Right renal pelvis (tissue), 4 donors: ENCODE measurements at regions not wholly inside any gene's neighbourhood (a gene's known extent, or its start where the extent isn't known, plus 50 kb on each side); places are given as distances from the start of the nearest gene placed in this dataset.
"Not testable (repeated sequence)": the region's sequence is repeated elsewhere in the genome, so short reads cannot be mapped to it uniquely, and the experiment has no call there.

Source experiments
- DNase-seq, 4 donors: peaks; one replicate each; pipeline ENCODE4 v3.0.0-alpha.2; 2013; ENCODE audit warnings: low read depth in 4 of 4, low spot score in 3 of 4, missing footprints in 1 of 4

DNA sequence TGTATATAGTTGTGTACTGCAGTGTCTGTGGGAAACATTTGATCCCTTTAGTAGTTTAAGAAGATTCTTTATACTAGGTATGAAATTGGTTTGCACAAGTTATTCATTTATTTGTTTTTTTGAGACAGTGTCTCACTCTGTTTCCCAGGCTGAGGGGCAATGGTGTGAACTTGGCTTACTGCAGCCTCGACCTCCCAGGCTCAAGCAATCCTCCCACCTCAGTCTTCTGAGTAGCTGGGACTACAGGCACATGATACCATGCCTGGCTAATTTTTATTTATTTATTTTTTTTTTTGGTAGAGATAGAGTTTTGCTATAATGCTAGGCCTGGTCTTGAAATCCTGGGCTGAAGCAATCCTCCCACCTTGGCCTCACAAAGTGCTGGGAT, 209.4 kb downstream of the RASSF9 start:
- DNase-seq, result no peak

DNA sequence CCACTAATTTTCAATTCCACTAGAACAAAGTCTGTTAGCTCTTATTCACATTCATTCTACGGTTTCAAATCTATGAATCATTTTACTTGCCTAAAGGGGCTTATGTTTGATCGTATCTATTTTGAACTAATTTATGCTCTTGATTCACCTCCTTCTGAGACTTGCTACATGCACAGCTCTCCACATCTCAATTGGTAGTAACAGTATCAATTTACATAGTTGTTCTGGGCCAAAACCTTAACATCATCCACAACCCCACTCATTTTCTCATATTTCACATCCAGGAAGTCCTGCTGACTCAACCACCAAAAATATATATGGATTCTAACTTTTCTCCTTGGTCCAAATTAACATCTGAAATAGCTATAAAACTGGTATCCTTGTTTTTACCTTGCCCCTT, 208.6 kb downstream of the RASSF9 start:
- no peak for DNase-seq

DNA sequence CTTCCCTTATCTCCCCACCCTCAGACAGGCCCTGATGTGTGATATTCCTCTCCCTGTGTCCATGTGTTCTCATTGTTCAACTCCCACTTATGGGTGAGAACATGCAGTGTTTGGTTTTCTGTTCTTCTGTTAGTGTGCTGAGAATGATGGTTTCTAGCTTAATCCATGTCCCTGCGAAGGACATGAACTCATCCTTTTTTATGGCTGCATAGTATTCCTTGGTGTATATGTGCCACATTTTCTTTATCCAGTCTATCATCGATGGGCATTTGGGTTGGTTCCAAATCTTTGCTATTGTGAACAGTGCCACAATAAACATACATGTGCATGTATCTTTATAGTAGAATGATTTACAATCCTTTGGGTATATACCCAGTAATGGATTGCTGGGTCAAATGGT, 207.6 kb downstream of the RASSF9 start:
- not testable (repeated sequence) for DNase-seq

DNA sequence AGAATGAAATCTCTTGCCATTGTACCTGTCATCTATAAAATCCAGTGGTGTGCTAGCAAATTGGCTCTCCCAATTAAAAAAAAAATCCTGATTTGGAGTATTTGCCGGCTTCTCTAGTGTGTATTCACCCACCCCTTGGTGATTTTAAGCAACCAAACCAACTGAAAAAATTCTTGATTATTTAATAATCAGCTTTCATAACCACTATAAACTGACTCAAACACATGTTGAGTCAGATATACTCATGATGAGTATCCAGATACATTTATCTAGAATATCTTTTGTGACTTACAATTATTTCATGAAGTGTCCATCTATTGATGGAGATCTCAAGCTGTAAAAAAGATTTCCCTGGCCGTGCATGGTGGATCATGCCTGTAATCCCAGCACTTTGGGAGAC, 205.4 kb downstream of the RASSF9 start:
- no peak for DNase-seq

DNA sequence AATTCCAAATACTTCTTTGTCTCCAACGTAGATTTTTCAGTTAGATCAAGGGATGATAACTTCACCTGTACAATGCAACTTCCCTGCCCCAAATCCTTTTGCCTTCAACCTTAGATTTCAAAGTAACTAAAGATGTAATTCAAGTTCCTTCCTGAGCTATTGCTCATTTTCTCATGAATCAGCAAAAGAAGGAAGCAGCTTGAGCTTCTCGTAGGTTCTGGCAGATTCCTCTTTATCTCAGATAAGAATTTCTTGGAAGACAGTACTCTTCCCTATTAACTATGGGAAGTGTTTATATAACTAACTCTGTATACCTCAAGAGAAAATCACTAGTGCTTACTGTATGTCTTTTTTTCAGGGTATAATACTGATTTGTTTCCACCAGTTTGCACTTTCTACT, 203.8 kb downstream of the RASSF9 start:
- no peak for DNase-seq

DNA sequence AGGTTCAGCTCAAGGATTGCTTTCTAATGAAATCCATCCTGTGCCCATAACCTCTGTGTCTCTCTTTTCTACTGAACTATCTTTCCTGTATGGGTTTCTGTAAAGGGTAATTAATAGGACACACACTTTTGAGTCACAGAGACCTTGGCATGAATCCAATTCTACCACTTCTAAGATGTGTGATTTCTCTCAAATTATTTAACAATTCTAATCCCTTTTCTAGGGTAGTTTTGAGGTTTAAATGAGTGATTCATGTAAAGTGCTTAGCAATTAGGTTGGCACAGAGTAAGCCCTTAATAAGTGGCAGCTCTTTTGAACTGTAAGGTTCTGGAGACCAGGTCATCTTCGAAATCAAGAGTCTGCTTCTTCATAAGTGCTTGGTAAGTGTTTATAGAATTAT, 202.7 kb downstream of the RASSF9 start:
- no peak for DNase-seq

DNA sequence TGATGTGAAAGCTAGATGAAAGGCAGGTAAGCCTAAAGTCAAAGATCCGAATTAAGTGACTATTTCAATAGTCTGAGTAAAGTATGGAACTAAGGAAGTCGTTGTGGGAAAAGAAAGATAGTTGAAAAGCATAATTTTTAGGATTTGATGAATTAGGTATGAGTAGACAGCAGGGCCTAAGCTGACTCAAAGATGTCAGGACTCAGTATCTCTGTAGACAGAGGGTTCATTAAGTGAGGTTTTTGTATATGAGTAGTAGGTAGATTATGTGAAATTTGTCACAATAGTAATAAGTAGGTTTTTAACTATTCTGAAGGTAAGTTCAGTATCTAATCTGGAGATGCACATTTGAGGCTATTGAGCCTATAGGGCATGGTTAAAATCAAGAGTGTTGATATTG, 196.4 kb downstream of the RASSF9 start:
- no peak for DNase-seq

DNA sequence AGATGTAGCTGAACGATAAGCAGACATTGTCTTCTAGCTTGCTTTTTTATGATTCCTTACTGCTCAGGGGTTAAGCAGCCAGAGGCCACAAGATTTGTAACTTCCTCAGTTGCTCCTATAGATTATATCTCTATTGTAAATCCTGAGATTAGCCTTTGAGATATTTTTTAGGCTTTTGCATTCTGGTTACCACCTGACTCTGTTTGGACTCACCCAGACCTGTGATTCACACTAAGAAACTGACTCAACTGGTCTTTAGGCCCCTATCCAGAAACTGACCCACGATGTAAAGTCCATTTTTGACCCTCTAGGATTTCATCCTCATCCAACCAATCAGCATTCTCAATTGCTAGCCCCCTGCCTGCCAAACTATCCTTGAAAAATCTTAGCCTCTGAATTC, 194.4 kb downstream of the RASSF9 start:
- no peak for DNase-seq

DNA sequence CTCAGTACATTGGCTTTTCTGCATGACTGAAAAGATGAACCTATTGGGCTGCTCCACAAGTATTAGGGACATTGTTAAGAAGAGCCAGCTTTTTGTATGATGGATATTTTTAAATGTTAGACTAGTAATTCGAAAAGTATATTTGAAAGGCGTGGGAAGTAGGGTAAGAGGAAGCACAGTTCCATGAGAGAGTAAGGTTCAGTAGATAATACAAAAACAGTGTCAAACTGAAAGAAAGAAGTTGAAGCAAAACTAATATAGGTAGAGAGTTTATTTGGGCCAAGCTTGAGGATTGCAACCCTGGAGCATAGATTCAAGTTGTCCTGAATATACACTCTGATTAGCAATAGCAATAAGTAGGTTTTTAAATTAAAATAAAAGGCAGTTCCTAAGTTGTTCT, 193.9 kb downstream of the RASSF9 start:
- no peak for DNase-seq

DNA sequence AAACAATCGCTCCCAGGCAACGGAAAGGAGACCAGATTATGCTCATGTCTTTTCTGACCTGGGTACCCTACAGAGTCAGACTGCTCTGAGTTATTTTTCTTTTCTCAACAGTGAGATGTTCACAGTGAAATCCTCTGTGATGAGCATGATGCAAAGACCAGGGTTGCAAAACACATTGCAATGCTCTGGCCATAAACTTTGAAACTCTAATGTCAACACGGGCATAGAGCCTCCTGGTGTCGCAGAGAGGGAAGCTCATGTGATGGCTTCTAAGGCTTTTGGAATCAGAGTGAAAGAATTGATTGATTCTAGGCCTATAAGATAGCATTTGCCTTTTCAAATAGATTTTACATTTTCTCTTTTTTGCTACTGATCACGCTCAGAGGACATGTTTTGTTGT, 193.4 kb downstream of the RASSF9 start:
- DNase-seq, result no peak

DNA sequence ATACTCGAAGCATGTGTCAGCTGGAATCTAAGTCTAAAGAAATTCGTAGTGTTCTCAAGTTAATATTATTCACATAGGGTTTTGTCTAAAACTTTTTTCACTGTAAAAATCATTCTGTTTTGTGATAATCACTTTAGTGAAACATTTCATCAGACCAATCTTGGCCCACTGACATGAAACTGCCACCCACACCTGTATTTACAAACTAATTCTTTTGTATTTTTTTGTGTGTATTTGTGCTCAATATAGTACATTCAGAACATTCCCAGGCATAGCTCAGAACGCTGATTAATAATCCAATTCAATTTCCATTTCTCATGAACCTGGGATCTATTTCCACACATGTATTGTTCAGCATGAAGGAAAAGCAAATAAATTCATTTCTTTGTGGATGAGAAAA, 191.7 kb downstream of the RASSF9 start:
- no peak for DNase-seq

DNA sequence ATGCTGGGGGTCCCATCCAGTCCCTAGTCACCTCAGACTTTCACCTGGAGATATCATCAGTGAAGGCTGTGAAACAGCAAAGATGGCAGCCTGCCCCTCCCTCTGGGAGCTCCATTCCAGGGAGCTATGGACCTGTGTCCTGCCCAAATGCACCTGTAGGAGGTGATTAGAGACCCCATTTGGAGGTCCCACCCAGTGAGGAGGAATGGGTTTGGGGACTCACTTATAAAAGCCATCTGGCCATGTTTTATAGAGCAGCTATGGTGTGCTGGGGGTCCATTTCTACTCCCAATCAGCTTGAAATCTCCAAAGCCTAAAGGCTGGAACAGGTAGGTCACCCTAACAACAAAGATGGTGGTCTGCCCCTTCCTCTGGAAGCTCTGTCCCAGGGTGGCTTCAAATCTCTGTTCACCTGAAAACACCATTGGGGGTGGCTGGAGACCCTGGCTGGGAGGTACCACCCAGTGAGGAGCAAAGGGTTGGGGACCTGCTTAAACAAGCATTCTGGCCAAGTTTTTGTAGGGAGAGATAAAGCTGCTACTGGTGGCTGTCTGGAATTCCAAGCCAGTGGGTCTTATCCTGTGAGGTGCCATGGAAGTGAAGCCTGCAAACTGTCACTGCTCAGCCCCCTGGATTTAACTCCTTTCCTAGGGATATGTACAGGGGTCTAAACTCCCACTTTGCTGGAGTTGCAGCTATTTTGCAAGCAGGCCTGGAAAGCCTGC, 182.3 kb downstream of the RASSF9 start:
- no peak for DNase-seq

DNA sequence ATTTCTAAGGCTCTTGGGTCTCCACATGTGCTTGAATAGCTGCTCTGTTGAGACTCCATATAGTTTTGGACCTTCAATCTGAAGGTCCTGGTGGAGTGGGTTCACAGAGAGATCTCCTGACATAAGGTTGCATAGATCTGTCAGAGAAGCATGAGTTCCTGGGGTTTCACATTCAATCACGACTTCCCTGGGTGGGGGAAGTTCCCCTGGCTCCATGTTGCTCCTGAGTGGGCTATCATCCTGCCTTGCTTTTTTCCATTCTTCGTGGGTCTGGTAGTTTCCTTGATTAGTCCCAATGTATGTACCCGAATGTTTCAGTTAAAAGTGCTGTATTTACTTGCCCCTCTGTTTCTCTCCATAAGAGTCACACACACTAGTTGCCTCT, 181.8 kb downstream of the RASSF9 start:
- no peak for DNase-seq

DNA sequence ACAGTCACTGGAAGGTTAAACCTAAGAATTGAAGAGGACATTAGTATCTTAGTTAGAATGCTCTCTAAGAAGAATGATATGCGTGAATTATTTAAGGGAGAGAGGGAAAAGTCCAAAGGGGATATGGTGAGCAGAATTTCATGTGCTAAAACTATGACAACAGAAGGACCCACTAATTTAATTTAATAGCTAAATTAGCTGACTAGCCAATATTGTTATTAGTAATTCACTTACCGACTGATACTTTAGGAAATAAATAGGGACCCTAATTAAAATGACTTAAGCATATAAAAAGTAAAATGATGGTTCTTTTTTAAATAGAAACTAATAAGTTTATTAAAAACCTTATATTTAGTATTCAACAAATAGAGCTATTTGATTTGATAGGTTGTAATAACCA, 179.6 kb downstream of the RASSF9 start:
- DNase-seq, result no peak

DNA sequence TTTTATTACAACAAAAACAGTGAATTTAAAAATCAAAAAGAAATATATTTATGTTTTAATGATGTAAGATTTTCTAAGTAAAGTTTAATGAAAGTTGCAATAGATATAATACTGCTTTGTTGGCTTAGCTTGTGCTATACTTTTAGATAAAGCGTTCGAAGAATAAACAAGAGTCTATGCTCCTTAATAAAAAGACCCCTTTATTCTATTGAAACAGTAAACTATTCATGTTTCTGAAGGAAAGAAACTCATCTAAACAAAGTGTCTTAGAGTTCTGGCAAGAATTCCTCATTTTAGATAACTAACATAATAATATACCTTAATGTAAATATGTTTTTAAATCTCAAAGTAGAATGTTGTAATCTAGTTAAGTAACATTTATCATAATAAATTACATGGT, 179.0 kb downstream of the RASSF9 start:
- DNase-seq, result no peak

DNA sequence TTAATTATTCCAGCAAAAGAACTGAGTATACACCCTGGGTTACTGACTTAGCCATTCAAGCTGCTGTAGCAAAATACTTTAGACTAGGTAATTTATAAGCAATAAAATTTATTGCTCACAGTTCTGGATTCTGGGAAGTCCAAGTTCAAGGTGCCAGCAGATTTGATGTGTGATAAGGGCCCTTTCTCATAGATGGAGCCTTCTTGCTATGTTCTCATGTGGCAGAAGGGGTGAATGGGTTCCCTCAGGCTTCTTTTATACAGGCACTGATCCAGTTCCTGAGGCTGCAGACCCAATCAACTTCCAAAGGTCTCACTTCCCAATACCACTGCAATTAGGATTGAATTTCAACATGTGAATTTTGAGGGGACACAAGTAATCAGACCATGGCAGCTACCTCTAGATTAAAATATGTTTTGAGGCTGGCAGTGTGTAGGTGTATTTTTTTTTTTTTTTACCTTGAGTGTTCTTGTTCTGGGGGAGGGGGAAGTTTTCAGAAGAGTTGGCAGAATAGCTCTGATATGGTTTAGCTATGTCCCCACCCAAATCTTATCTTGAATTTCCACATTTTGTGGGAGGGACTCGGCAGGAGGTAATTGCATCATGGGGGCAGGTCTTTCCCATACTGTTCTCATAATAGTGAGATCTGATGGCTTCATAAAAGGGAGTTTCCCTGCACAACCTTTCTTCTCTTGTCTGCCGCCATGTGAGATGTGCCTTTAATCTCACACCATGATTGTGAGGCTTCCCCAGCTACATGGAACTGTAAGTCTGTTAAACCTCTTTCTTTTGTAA, 178.2 kb downstream of the RASSF9 start:
- DNase-seq, result no peak

DNA sequence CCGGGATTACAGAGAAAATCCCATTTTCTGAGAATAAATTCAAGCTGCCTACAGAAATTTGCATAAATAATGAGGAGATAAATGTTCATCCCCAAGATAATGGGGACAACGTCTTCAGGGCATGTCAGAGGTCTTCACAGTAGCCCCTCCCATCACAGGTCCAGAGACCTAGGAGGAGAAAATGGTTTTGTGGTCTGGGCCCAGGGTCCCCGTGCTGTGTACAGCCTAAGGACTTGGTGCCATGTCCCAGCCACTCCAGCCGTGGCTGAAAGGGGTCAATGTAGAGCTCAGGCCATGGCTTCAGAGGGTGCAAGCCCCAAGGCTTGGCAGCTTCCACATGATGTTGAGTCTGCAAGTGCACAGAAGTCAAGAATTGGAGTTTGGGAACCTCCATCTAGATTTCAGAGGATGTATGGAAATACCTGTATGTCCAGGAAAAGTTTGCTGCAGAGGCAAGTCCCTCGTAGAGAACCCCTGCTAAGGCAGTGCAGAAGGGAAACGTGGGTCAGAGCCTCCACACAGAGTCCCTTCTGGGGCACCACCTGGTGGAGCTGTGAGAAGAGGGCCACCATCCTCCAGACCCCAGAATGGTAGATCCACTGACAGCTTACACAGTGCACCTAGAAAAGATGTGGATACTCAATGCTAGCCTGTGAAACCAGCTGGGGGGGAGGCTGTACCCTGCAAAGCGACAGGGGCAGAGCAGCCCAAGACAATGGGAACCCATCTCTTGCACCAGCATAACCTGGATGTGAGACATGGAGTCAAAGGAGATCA, 176.3 kb downstream of the RASSF9 start:
- DNase-seq, result no peak

DNA sequence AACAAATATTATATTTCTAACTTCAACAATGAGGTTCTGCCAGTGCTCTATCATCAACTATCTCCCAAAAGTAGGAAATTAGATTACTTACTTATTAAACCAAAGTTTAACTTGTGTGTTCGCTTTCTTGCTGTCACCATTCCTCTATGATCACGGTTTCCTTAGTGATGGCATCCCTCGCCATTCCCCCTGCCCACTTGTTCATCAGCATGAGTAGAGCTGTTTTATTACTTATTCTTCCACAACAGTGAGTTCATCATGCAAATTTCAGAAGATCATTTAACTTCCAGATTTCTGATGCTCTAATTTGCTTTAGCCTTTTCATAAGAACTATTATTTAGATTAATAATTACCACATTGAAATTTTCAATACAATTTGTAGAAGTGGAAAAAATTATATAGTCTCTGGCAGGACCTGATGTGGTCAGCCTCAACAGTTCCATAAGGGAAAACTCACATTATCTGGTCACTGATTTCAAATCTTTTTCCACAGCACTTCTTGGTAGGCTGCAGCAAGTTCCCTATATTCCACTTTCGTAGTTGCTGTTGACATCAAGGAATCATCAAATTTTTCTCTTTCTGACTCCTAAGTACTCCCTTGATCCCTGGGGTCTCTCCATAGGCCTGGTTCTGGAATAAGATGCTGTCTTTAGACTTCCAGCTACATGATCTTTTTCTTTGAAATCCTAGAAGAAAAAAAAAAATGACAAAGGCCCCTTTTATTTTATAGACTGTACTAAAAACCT, 174.6 kb downstream of the RASSF9 start:
- no peak for DNase-seq

DNA sequence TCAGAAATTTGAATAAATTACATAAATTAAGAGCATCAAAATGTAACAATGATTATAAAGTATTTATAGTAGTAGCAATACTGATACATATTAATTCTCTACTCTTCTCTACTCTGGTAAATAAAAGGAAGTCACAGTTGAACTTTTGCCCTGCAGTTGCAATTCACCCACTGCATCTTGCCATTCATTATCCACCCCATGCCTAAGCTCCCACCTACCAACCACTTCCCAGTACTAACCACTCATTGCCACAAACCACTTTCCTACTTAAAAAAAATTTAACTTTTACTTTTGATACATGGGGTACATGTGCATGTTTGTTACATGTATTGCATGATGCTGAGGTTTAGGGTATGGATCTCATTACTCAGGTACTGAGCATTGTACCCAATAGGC, 174.0 kb downstream of the RASSF9 start:
- DNase-seq, result no peak

DNA sequence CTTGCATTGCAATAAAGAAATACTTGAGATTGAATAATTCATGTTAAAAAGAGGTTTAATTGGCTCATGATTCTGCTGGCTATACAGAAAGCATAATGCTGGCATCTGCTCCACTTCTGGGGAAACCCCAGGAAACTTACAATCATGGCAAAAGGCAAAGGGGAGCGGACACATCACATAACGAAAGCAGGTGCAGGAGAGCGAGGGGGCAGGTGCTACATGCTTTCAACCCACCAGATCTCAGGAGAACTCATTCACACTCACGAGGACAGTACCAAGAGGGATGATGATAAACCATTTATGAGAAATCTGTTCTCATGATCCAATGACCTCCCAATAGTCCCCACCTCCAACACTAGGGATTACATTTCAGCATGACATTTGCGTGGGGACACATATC, 172.6 kb downstream of the RASSF9 start:
- no peak for DNase-seq

DNA sequence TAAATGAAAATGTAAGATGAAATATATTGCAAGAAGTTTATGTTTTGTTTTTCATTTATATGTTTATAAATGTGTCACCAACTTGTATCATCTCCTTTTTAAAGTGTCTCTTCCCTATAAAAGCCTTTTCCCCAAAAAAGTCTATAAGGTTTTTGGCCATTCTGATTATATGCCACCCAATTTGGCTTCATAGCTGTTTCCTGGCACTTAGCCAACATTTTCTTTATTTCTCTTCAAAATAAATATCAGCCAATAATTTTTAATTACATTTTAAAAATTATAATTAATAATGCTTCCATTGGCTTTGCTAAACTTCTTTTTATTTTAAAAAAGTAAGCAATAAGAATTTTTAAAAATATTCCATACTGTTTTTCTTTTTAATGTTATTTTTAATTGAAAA, 171.8 kb downstream of the RASSF9 start:
- DNase-seq, result no peak
